ENCODE measurements at regions not wholly inside any gene's neighbourhood (a gene's known extent, or its start where the extent isn't known, plus 50 kb on each side); places are given as distances from the start of the nearest gene placed in this dataset.

GRCh38 chr9:78775211-78775610, 478.3 kb downstream of the PSAT1 start:
- H3K27me3 ChIP-seq (ENCODE audit: insufficient read depth, low read length, poor library complexity, severe bottlenecking) = no peaks in the 10 kb centered on the region
- H3K9me2 ChIP-seq (replicated peaks; ENCODE audit: low read depth, low read length) = no peaks in the 10 kb centered on the region
- TF ChIP-seq EZH2phosphoT487 (IDR thresholded peaks at IDR 0.05; ENCODE audit: borderline replicate concordance) (no peak), CTCF (conservative IDR thresholded peaks at IDR 0.05; ENCODE audit: low read length) (no peak)
- no peaks in the 10 kb centered on the region for H3F3A ChIP-seq (ENCODE audit: low read depth)
- peaks cover 9% of the 10 kb centered on the region for H3K4me1 ChIP-seq (ENCODE audit: insufficient read depth, low read length, poor library complexity, severe bottlenecking)
- no peaks in the 10 kb centered on the region for H4K20me1 ChIP-seq (ENCODE audit: insufficient read depth, low read length, poor library complexity, severe bottlenecking)
- no peak overlapping the region for H3K4me3 ChIP-seq (ENCODE audit: low read length, poor library complexity, severe bottlenecking)
- H3K9me3 ChIP-seq (ENCODE audit: insufficient read depth, low read depth, low read length) = no peaks in the 10 kb centered on the region
- H3K36me3 ChIP-seq (ENCODE audit: insufficient read depth, low read length) = no peaks in the 10 kb centered on the region
- no peak overlapping the region for H3K9ac ChIP-seq (ENCODE audit: low read depth, low read length, poor library complexity, severe bottlenecking)
- no peak overlapping the region for H2AFZ ChIP-seq (ENCODE audit: low read length)
- H3K4me2 ChIP-seq (ENCODE audit: low read depth, low read length, poor library complexity, severe bottlenecking) = no peak overlapping the region
- no peaks in the 10 kb centered on the region for H3K79me2 ChIP-seq (ENCODE audit: insufficient read depth, low read length)

- TF ChIP-seq EZH2phosphoT487 (IDR thresholded peaks at IDR 0.05; ENCODE audit: borderline replicate concordance) (no peak), CTCF (conservative IDR thresholded peaks at IDR 0.05; ENCODE audit: low read length) (no peak)
- Histone ChIP-seq H3F3A (ENCODE audit: low read depth) (no peaks in the 10 kb centered on the region), H3K9me3 (ENCODE audit: insufficient read depth, low read depth, low read length) (no peaks in the 10 kb centered on the region), H3K9ac (ENCODE audit: low read depth, low read length, poor library complexity, severe bottlenecking) (no peak overlapping the region), H3K36me3 (ENCODE audit: insufficient read depth, low read length) (no peaks in the 10 kb centered on the region), H3K4me1 (ENCODE audit: insufficient read depth, low read length, poor library complexity, severe bottlenecking) (peaks cover 9% of the 10 kb centered on the region), H3K4me3 (ENCODE audit: low read length, poor library complexity, severe bottlenecking) (no peak overlapping the region), H3K9me2 (replicated peaks; ENCODE audit: low read depth, low read length) (no peaks in the 10 kb centered on the region), H3K79me2 (ENCODE audit: insufficient read depth, low read length) (no peaks in the 10 kb centered on the region), H2AFZ (ENCODE audit: low read length) (no peak overlapping the region), H4K20me1 (ENCODE audit: insufficient read depth, low read length, poor library complexity, severe bottlenecking) (no peaks in the 10 kb centered on the region), H3K27me3 (ENCODE audit: insufficient read depth, low read length, poor library complexity, severe bottlenecking) (no peaks in the 10 kb centered on the region), H3K4me2 (ENCODE audit: low read depth, low read length, poor library complexity, severe bottlenecking) (no peak overlapping the region)
Observed at GRCh38 chr9:78775696-78776295, 478.9 kb downstream of the PSAT1 start.

- Histone ChIP-seq H3K4me3 (ENCODE audit: low read length, poor library complexity, severe bottlenecking) (no peak overlapping the region), H3K79me2 (ENCODE audit: insufficient read depth, low read length) (no peaks in the 10 kb centered on the region), H3K27me3 (ENCODE audit: insufficient read depth, low read length, poor library complexity, severe bottlenecking) (no peaks in the 10 kb centered on the region), H4K20me1 (ENCODE audit: insufficient read depth, low read length, poor library complexity, severe bottlenecking) (no peaks in the 10 kb centered on the region), H3K9me2 (replicated peaks; ENCODE audit: low read depth, low read length) (no peaks in the 10 kb centered on the region), H3K4me1 (ENCODE audit: insufficient read depth, low read length, poor library complexity, severe bottlenecking) (peaks cover 9% of the 10 kb centered on the region), H3K9ac (ENCODE audit: low read depth, low read length, poor library complexity, severe bottlenecking) (no peak overlapping the region), H3K36me3 (ENCODE audit: insufficient read depth, low read length) (no peaks in the 10 kb centered on the region), H3K4me2 (ENCODE audit: low read depth, low read length, poor library complexity, severe bottlenecking) (no peak overlapping the region), H2AFZ (ENCODE audit: low read length) (peak overlapping the region; percentile 47), H3F3A (ENCODE audit: low read depth) (no peaks in the 10 kb centered on the region), H3K9me3 (ENCODE audit: insufficient read depth, low read depth, low read length) (no peaks in the 10 kb centered on the region)
- TF ChIP-seq CTCF (conservative IDR thresholded peaks at IDR 0.05; ENCODE audit: low read length) = no peak
Observed at GRCh38 chr9:78777747-78778146, 480.8 kb downstream of the PSAT1 start.
